ENCODE measurements at regions not wholly inside any gene's neighbourhood (a gene's known extent, or its start where the extent isn't known, plus 50 kb on each side); places are given as distances from the start of the nearest gene placed in this dataset.

- no peaks in the 10 kb centered on the region for H3K27me3 Mint-ChIP-seq (ENCODE audit: unreplicated experiment)
- H3K36me3 Mint-ChIP-seq (ENCODE audit: unreplicated experiment): no peaks in the 10 kb centered on the region
- no peak overlapping the region for H3K27ac Mint-ChIP-seq (ENCODE audit: unreplicated experiment)
- H3K4me1 Mint-ChIP-seq (ENCODE audit: low read depth, unreplicated experiment): peaks cover 4% of the 10 kb centered on the region
- TF ChIP-seq CTCF (IDR thresholded peaks at IDR 0.05; ENCODE audit: partially characterized antibody, unreplicated experiment): no peak
- DNase-seq: no peak
- no peak overlapping the region for H3K4me3 Mint-ChIP-seq (ENCODE audit: unreplicated experiment)
- H3K9me3 Mint-ChIP-seq (ENCODE audit: unreplicated experiment): no peaks in the 10 kb centered on the region
Measured at GRCh38 chr5:63822614-63823013, 139.6 kb downstream of the HTR1A start.

- H3K4me3 Mint-ChIP-seq (ENCODE audit: unreplicated experiment): no peak overlapping the region
- DNase-seq: no peak
- H3K4me1 Mint-ChIP-seq (ENCODE audit: low read depth, unreplicated experiment): peaks cover 4% of the 10 kb centered on the region
- TF ChIP-seq CTCF (IDR thresholded peaks at IDR 0.05; ENCODE audit: partially characterized antibody, unreplicated experiment): no peak
- H3K36me3 Mint-ChIP-seq (ENCODE audit: unreplicated experiment): no peaks in the 10 kb centered on the region
- H3K27ac Mint-ChIP-seq (ENCODE audit: unreplicated experiment): no peak overlapping the region
- H3K27me3 Mint-ChIP-seq (ENCODE audit: unreplicated experiment): no peaks in the 10 kb centered on the region
- peaks cover 1% of the 10 kb centered on the region for H3K9me3 Mint-ChIP-seq (ENCODE audit: unreplicated experiment)
Measured at GRCh38 chr5:63820577-63820976, 141.7 kb downstream of the HTR1A start.

DNA sequence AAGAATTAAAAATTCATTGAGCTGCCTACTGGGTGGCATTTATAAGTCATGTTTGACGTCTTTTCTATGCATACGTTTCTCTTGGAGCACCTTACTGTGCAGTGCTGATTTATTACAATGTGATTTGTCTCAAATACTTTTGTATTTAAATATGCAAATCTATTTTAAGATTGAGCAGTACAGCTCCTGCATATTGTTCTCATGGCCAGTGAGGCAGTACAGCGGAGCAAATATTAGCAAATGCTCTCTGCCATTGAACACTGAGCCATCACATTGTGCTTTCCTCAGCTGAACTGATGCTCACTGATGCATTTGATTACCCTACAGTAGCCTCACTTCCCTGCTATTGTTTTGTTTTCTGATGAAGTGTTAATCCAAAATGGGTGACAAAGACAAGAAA, 149.6 kb downstream of the HTR1A start:
- no peak for DNase-seq

GRCh38 chr5:63811961-63812360, 150.3 kb downstream of the HTR1A start:
- Mint-ChIP-seq H3K27ac (ENCODE audit: unreplicated experiment) (no peak overlapping the region), H3K4me1 (ENCODE audit: low read depth, unreplicated experiment) (no peaks in the 10 kb centered on the region), H3K4me3 (ENCODE audit: unreplicated experiment) (no peak overlapping the region), H3K27me3 (ENCODE audit: unreplicated experiment) (no peaks in the 10 kb centered on the region), H3K36me3 (ENCODE audit: unreplicated experiment) (peaks cover 9% of the 10 kb centered on the region), H3K9me3 (ENCODE audit: unreplicated experiment) (peaks cover 6% of the 10 kb centered on the region)
- no peak for DNase-seq
- no peak for TF ChIP-seq CTCF (IDR thresholded peaks at IDR 0.05; ENCODE audit: partially characterized antibody, unreplicated experiment)

More for the DNA sequence above, 149.6 kb downstream of the HTR1A start:
- no peaks in the 10 kb centered on the region for H3K4me1 Mint-ChIP-seq (ENCODE audit: low read depth, unreplicated experiment)
- H3K27ac Mint-ChIP-seq (ENCODE audit: unreplicated experiment): no peak overlapping the region
- H3K4me3 Mint-ChIP-seq (ENCODE audit: unreplicated experiment): no peak overlapping the region
- TF ChIP-seq CTCF (IDR thresholded peaks at IDR 0.05; ENCODE audit: partially characterized antibody, unreplicated experiment): no peak
- no peaks in the 10 kb centered on the region for H3K27me3 Mint-ChIP-seq (ENCODE audit: unreplicated experiment)
- H3K36me3 Mint-ChIP-seq (ENCODE audit: unreplicated experiment): peaks cover 9% of the 10 kb centered on the region
- H3K9me3 Mint-ChIP-seq (ENCODE audit: unreplicated experiment): peaks cover 6% of the 10 kb centered on the region

DNA sequence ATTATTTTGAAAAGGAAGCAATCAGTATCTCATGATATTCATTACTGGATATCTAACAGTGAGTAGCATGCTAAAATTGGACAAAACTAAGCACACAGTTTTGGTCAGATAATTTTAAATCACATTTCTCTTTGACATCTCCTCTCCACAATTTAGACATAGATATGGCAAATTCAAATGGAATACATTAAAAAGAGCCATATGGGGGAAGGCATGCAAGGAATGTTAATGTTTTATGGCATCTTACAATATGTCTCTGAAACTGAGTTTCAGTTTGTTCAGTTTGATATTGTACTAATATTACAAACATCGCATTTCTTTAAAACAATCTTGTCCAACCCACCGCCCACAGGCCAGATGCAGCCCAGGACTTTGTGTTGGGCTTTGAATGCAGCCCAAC, 151.0 kb downstream of the HTR1A start:
- H3K4me3 Mint-ChIP-seq (ENCODE audit: unreplicated experiment): no peak overlapping the region
- H3K27ac Mint-ChIP-seq (ENCODE audit: unreplicated experiment): no peak overlapping the region
- DNase-seq: no peak
- H3K9me3 Mint-ChIP-seq (ENCODE audit: unreplicated experiment): peaks cover 5% of the 10 kb centered on the region
- H3K36me3 Mint-ChIP-seq (ENCODE audit: unreplicated experiment): peaks cover 9% of the 10 kb centered on the region
- no peaks in the 10 kb centered on the region for H3K27me3 Mint-ChIP-seq (ENCODE audit: unreplicated experiment)
- TF ChIP-seq CTCF (IDR thresholded peaks at IDR 0.05; ENCODE audit: partially characterized antibody, unreplicated experiment): no peak
- H3K4me1 Mint-ChIP-seq (ENCODE audit: low read depth, unreplicated experiment): no peaks in the 10 kb centered on the region

Data from glutamatergic neuron (in vitro differentiated cells).